GM12891 (cell line): ENCODE measurements at regions not wholly inside any gene's neighbourhood (a gene's known extent, or its start where the extent isn't known, plus 50 kb on each side); places are given as distances from the start of the nearest gene placed in this dataset.

Experiments used
- POLR2A ChIP-seq: IDR thresholded peaks from 2 replicates; pipeline ENCODE4 v1.6.1; 2011; ENCODE audit warnings: low read depth, low read length, control low read depth
- POLR2AphosphoS5 ChIP-seq: IDR thresholded peaks from 2 replicates; pipeline ENCODE4 v1.6.1; 2011; ENCODE audit warnings: low read depth, low read length, control low read depth
- SPI1 ChIP-seq: IDR thresholded peaks from 2 replicates; pipeline ENCODE4 v1.6.1; 2011; ENCODE audit warnings: low read depth, low read length, control low read depth
- TAF1 ChIP-seq: IDR thresholded peaks from 2 replicates; pipeline ENCODE4 v1.6.1; 2011; ENCODE audit warnings: low read depth, low read length, control low read depth

DNA sequence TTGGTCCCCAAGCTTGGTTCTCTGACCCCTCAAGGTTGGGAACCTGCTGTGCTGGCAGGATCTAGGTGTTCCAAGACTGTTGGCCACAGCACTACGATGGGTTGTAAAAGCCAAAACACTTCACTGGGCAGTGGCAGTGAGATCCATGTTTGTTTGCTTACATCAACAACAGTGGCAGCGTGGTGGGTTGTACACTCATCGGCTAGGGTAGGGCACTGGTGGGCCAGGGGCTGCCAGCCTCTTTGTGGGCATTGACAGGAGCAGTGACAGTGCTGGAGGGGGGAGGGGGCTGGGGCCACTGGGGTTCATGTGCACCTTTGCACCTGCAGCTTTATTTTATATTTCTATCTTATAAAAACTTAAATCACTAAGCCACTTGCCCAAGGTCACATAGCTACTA lies 126.7 kb upstream of the ZWINT start:
- TF ChIP-seq SPI1 (no peak), POLR2A (no peak), POLR2AphosphoS5 (no peak), TAF1 (no peak)
